Endodermal cell (in vitro differentiated cells): ENCODE measurements at regions not wholly inside any gene's neighbourhood (a gene's known extent, or its start where the extent isn't known, plus 50 kb on each side); places are given as distances from the start of the nearest gene placed in this dataset.
A peak's percentile ranks its signal among the peaks of the same experiment; 100 is the strongest.

ENCODE experiments used
- DNase-seq: peaks from one replicate; pipeline ENCODE4 v3.0.0-alpha.2; 2017
- H3K27ac ChIP-seq: 2 replicates; pipeline ENCODE4 v1.5.1; 2013; ENCODE audit warnings: mild to moderate bottlenecking, low read depth, low read length, moderate library complexity
- H3K27me3 ChIP-seq: 2 replicates; pipeline ENCODE4 v1.6.1; 2013; ENCODE audit warnings: mild to moderate bottlenecking, low read length, moderate library complexity; ENCODE audit not compliant: insufficient read depth, control insufficient read depth, poor library complexity, severe bottlenecking
- H3K36me3 ChIP-seq: 2 replicates; pipeline ENCODE4 v1.7.0; 2013; ENCODE audit warnings: mild to moderate bottlenecking, low read length, moderate library complexity; ENCODE audit not compliant: control insufficient read depth, insufficient read depth
- H3K4me1 ChIP-seq: one replicate; pipeline ENCODE4 v1.7.0; 2013; ENCODE audit warnings: low read length; ENCODE audit not compliant: control insufficient read depth, insufficient read depth
- H3K4me3 ChIP-seq: 2 replicates; pipeline ENCODE4 v1.5.1; 2013; ENCODE audit warnings: mild to moderate bottlenecking, low read length, moderate library complexity
- H3K9ac ChIP-seq: 2 replicates; pipeline ENCODE4 v1.6.1; 2013; ENCODE audit warnings: mild to moderate bottlenecking, low read length, moderate library complexity; ENCODE audit not compliant: poor library complexity, severe bottlenecking; ENCODE audit errors: extremely low read depth
- H3K9me3 ChIP-seq: 2 replicates; pipeline ENCODE4 v1.6.1; 2013; ENCODE audit warnings: mild to moderate bottlenecking, low read length, moderate library complexity; ENCODE audit not compliant: control insufficient read depth
- H3K27ac Mint-ChIP-seq: 2 replicates; pipeline ENCODE4 v1.8.0; 2020; ENCODE audit warnings: mixed read lengths
- H3K27me3 Mint-ChIP-seq: 2 replicates; pipeline ENCODE4 v1.8.0; 2021; ENCODE audit warnings: mild to moderate bottlenecking, mixed read lengths; ENCODE audit not compliant: insufficient read depth
- H3K36me3 Mint-ChIP-seq: 2 replicates; pipeline ENCODE4 v1.8.0; 2020; ENCODE audit warnings: low read depth, mixed read lengths
- H3K4me1 Mint-ChIP-seq: 2 replicates; pipeline ENCODE4 v1.8.0; 2020; ENCODE audit warnings: mixed read lengths
- H3K4me3 Mint-ChIP-seq: 2 replicates; pipeline ENCODE4 v1.8.0; 2020; ENCODE audit warnings: mild to moderate bottlenecking, moderate library complexity, mixed read lengths
- H3K9me3 Mint-ChIP-seq: 2 replicates; pipeline ENCODE4 v1.8.0; 2020; ENCODE audit warnings: mild to moderate bottlenecking, mixed read lengths
- CTCF ChIP-seq: fragments of 200-600 bp; sonication (generic); conservative IDR thresholded peaks from 2 replicates; pipeline ENCODE4 v1.5.0; 2021; ENCODE audit warnings: antibody characterized with exemption, mild to moderate bottlenecking
- WGBS, 2 experiments: methylation state at CpG; one replicate each; pipeline versions ENCODE4 v1.1.5 to v1.1.7; 2013; ENCODE audit warnings: missing lambda C conversion rate in 2 of 2, mixed read lengths in 1 of 2; ENCODE audit not compliant: insufficient coverage in 1 of 2, insufficient read length in 1 of 2; 5-methylcytosine and 5-hydroxymethylcytosine counted together

GRCh38 chr5:124262470-124262869 lies 484.0 kb downstream of the ZNF608 start:
- Histone ChIP-seq H3K4me1 (peaks cover 23% of the 10 kb centered on the region), H3K9me3 (peaks cover 22% of the 10 kb centered on the region), H3K4me3 (no peak overlapping the region), H3K27ac (peak overlapping the region; percentile 21), H3K9ac (no peak overlapping the region), H3K36me3 (no peaks in the 10 kb centered on the region), H3K27me3 (no peaks in the 10 kb centered on the region)
- peaks cover 11% of the 10 kb centered on the region for H3K4me1 Mint-ChIP-seq
- no peaks in the 10 kb centered on the region for H3K9me3 Mint-ChIP-seq
- H3K36me3 Mint-ChIP-seq = peaks cover 4% of the 10 kb centered on the region
- TF ChIP-seq CTCF = no peak
- no peak overlapping the region for H3K27ac Mint-ChIP-seq
- no peak for DNase-seq
- H3K4me3 Mint-ChIP-seq = no peak overlapping the region
- no peaks in the 10 kb centered on the region for H3K27me3 Mint-ChIP-seq
- 41 to 80% methylated on average over 6 of the region's 6 CpGs for WGBS, 2 experiments

- peaks cover 22% of the 10 kb centered on the region for H3K9me3 ChIP-seq
- 81 to 100% methylated on average over 1 of the region's 1 CpG for WGBS, 2 experiments
- no peaks in the 10 kb centered on the region for H3K36me3 ChIP-seq
- Mint-ChIP-seq H3K4me1 (peaks cover 18% of the 10 kb centered on the region), H3K4me3 (no peak overlapping the region), H3K27ac (no peak overlapping the region), H3K36me3 (peaks cover 7% of the 10 kb centered on the region), H3K27me3 (no peaks in the 10 kb centered on the region), H3K9me3 (peaks cover 3% of the 10 kb centered on the region)
- peaks cover 23% of the 10 kb centered on the region for H3K4me1 ChIP-seq
- no peak for TF ChIP-seq CTCF
- peak overlapping the region; percentile 21 for H3K27ac ChIP-seq
- H3K9ac ChIP-seq = no peak overlapping the region
- no peak for DNase-seq
- no peak overlapping the region for H3K4me3 ChIP-seq
- no peaks in the 10 kb centered on the region for H3K27me3 ChIP-seq
These were observed 484.6 kb downstream of the ZNF608 start for GRCh38 chr5:124261848-124262247.

GRCh38 chr5:124260921-124261515 lies 485.4 kb downstream of the ZNF608 start:
- Mint-ChIP-seq H3K27ac (no peak overlapping the region), H3K36me3 (peaks cover 14% of the 10 kb centered on the region), H3K9me3 (peaks cover 11% of the 10 kb centered on the region), H3K4me3 (no peak overlapping the region), H3K4me1 (peaks cover 19% of the 10 kb centered on the region), H3K27me3 (no peaks in the 10 kb centered on the region)
- H3K36me3 ChIP-seq = no peaks in the 10 kb centered on the region
- DNase-seq = no peak
- no peak overlapping the region for H3K27ac ChIP-seq
- H3K9ac ChIP-seq = no peak overlapping the region
- TF ChIP-seq CTCF = no peak
- WGBS, 2 experiments = 83 to 87% methylated on average over 7 to 10 of the region's 10 CpGs
- no peaks in the 10 kb centered on the region for H3K27me3 ChIP-seq
- H3K9me3 ChIP-seq = peaks cover 22% of the 10 kb centered on the region
- peaks cover 23% of the 10 kb centered on the region for H3K4me1 ChIP-seq
- H3K4me3 ChIP-seq = no peak overlapping the region
